ENCODE measurements at regions not wholly inside any gene's neighbourhood (a gene's known extent, or its start where the extent isn't known, plus 50 kb on each side); places are given as distances from the start of the nearest gene placed in this dataset.

GRCh38 chr2:66034467-66034866 lies 400.5 kb upstream of the MEIS1 start:
- no peak for TF ChIP-seq TAF1 (IDR thresholded peaks at IDR 0.05; ENCODE audit: low read depth)
- TF ChIP-seq TEAD4 (IDR thresholded peaks at IDR 0.05) = no peak
- TF ChIP-seq EGR1 (IDR thresholded peaks at IDR 0.05) = no peak
- no peak for TF ChIP-seq ZBTB7A (IDR thresholded peaks at IDR 0.05; ENCODE audit: low read depth)
- no peak for TF ChIP-seq TCF12 (IDR thresholded peaks at IDR 0.05; ENCODE audit: low read depth)
- TF ChIP-seq RAD21 (IDR thresholded peaks at IDR 0.05; ENCODE audit: low read depth) = no peak
- no peak for TF ChIP-seq MAX (IDR thresholded peaks at IDR 0.05)
- TF ChIP-seq CEBPB (IDR thresholded peaks at IDR 0.05) = no peak
- TF ChIP-seq EP300 (IDR thresholded peaks at IDR 0.05; ENCODE audit: borderline replicate concordance) = no peak
